ENCODE measurements at regions not wholly inside any gene's neighbourhood (a gene's known extent, or its start where the extent isn't known, plus 50 kb on each side); places are given as distances from the start of the nearest gene placed in this dataset.
"Not testable (repeated sequence)": the region's sequence is repeated elsewhere in the genome, so short reads cannot be mapped to it uniquely, and the experiment has no call there.

GRCh38 chr13:90049989-90050671 lies 1297.4 kb upstream of the MIR17HG start:
- 30% methylated on average over 2 of the region's 2 CpGs for WGBS (ENCODE audit: insufficient coverage, low coverage, low lambda C conversion rate, missing lambda C conversion rate)

GRCh38 chr13:90055121-90055520 lies 1292.4 kb upstream of the MIR17HG start:
- intact Hi-C loops (cut with DNase I) = no loop called here
- ATAC-seq = no peak
- WGBS (ENCODE audit: insufficient coverage, low coverage, low lambda C conversion rate, missing lambda C conversion rate) = 36% methylated on average over 3 of the region's 3 CpGs
- TF ChIP-seq, protein P1, sequence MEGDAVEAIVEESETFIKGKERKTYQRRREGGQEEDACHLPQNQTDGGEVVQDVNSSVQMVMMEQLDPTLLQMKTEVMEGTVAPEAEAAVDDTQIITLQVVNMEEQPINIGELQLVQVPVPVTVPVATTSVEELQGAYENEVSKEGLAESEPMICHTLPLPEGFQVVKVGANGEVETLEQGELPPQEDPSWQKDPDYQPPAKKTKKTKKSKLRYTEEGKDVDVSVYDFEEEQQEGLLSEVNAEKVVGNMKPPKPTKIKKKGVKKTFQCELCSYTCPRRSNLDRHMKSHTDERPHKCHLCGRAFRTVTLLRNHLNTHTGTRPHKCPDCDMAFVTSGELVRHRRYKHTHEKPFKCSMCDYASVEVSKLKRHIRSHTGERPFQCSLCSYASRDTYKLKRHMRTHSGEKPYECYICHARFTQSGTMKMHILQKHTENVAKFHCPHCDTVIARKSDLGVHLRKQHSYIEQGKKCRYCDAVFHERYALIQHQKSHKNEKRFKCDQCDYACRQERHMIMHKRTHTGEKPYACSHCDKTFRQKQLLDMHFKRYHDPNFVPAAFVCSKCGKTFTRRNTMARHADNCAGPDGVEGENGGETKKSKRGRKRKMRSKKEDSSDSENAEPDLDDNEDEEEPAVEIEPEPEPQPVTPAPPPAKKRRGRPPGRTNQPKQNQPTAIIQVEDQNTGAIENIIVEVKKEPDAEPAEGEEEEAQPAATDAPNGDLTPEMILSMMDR (IDR thresholded peaks at IDR 0.05) = no peak
- no peak for TF ChIP-seq POLR2A (IDR thresholded peaks at IDR 0.05)
- no peak overlapping the region for H3K4me3 ChIP-seq
- no peak overlapping the region for H3K27ac ChIP-seq
- peaks cover 0 to 2% (median 0%) of the 10 kb centered on the region in 4 donors for H3K9me3 ChIP-seq
- no peak for DNase-seq
- H3K27me3 ChIP-seq = no peaks in the 10 kb centered on the region
- no peaks in the 10 kb centered on the region for H3K4me1 ChIP-seq
- H3K36me3 ChIP-seq = no peaks in the 10 kb centered on the region

More at GRCh38 chr13:90049989-90050671, 1297.4 kb upstream of the MIR17HG start:
- TF ChIP-seq, protein P1 (IDR thresholded peaks at IDR 0.05) = no peak
- no peak for TF ChIP-seq POLR2A (IDR thresholded peaks at IDR 0.05)
- H3K36me3 ChIP-seq = no peaks in the 10 kb centered on the region
- no peak overlapping the region for H3K27ac ChIP-seq
- no peak for DNase-seq
- no peaks in the 10 kb centered on the region for H3K9me3 ChIP-seq
- no peak for ATAC-seq
- H3K4me3 ChIP-seq = no peak overlapping the region
- no peaks in the 10 kb centered on the region for H3K4me1 ChIP-seq
- no peaks in the 10 kb centered on the region for H3K27me3 ChIP-seq
- intact Hi-C loops (cut with DNase I) = no loop called here

DNA sequence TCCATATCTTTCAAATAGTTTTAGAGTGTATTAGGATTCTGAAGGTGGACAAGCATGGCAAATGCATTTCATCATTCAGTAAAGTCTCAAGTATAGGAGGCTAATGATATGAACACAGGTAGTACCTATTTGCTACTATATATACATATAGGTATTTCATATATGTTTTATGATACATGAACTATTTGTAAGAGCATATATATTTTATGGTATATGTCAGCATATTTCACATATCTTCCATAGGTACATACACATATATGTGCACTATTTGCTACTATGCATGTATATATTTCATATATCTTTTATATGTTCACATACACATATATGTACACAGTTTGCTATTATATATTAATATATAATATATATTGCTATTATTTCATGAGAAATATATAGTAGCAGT lies 1291.7 kb upstream of the MIR17HG start:
- intact Hi-C loops (cut with DNase I) = no loop called here
- no peaks in the 10 kb centered on the region for H3K4me1 ChIP-seq
- ATAC-seq (no peak), DNase-seq (no peak)
- H3K36me3 ChIP-seq = no peaks in the 10 kb centered on the region
- TF ChIP-seq POLR2A (IDR thresholded peaks at IDR 0.05) = no peak
- TF ChIP-seq, protein P1 (IDR thresholded peaks at IDR 0.05) = no peak
- H3K4me3 ChIP-seq = no peak overlapping the region
- H3K9me3 ChIP-seq = peaks cover 0 to 2% (median 0%) of the 10 kb centered on the region in 4 donors
- H3K27me3 ChIP-seq = no peaks in the 10 kb centered on the region
- H3K27ac ChIP-seq = no peak overlapping the region

GRCh38 chr13:90064226-90064625 lies 1283.3 kb upstream of the MIR17HG start:
- H3K27ac ChIP-seq; H3K4me1 ChIP-seq; ATAC-seq; intact Hi-C loops (cut with DNase I); H3K4me3 ChIP-seq; H3K27me3 ChIP-seq; H3K9me3 ChIP-seq; H3K36me3 ChIP-seq; DNase-seq: not testable (repeated sequence)

DNA sequence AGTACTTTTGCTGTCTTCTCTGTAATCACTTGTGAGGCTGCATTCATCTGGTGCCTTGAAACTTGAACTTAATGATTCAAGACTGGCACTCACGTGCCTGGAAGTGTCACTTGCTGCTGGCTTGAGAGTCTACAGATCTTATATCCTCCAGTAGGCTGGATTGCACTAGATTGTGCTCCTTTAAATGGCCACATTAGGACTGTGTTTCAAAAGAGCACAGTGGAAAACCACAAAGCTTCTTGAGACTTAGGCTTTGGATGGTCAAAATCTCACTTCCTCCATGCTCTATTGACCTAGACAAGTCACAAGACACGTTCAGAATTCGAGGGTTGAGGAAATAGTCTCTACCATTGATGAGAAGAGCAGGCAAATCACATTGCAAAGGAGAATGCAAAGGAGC lies 1278.8 kb upstream of the MIR17HG start:
- ATAC-seq (no peak), DNase-seq (no peak)
- Histone ChIP-seq H3K4me3 (no peak overlapping the region), H3K4me1 (no peaks in the 10 kb centered on the region), H3K27ac (no peak overlapping the region), H3K27me3 (no peaks in the 10 kb centered on the region), H3K9me3 (no peaks in the 10 kb centered on the region), H3K36me3 (no peaks in the 10 kb centered on the region)
- 18% methylated on average over 3 of the region's 3 CpGs for WGBS (ENCODE audit: insufficient coverage, low coverage, low lambda C conversion rate, missing lambda C conversion rate)
- intact Hi-C loops (cut with DNase I) = no loop called here
- TF ChIP-seq POLR2A (IDR thresholded peaks at IDR 0.05) = no peak
- TF ChIP-seq, protein P1 (IDR thresholded peaks at IDR 0.05) = no peak
